Activated CD4-positive, CD25-positive, alpha-beta regulatory T cell (primary cell): ENCODE measurements at regions not wholly inside any gene's neighbourhood (a gene's known extent, or its start where the extent isn't known, plus 50 kb on each side); places are given as distances from the start of the nearest gene placed in this dataset.

Experiments used
- DNase-seq, 4 experiments: peaks; one replicate each; lab custom pipeline; 2025; lab: John Stamatoyannopoulos, UW

- DNase-seq, result no peak
Measured at GRCh38 chr18:24530630-24531111, 70.2 kb downstream of the HRH4 start.

GRCh38 chr18:24534271-24534670 is 73.8 kb downstream of the HRH4 start:
- no peak for DNase-seq

GRCh38 chr18:24534737-24535136 is 74.3 kb downstream of the HRH4 start:
- no peak for DNase-seq

- no peak for DNase-seq
Measured at GRCh38 chr18:24535527-24536295, 75.3 kb downstream of the HRH4 start.

GRCh38 chr18:24536326-24536725 is 75.9 kb downstream of the HRH4 start:
- DNase-seq, result no peak

- DNase-seq, result no peak
Measured at GRCh38 chr18:24536834-24537233, 76.4 kb downstream of the HRH4 start.

GRCh38 chr18:24538414-24539264 is 78.2 kb downstream of the HRH4 start:
- DNase-seq, result no peak

- DNase-seq, result no peak
Measured at GRCh38 chr18:24539866-24540617, 79.6 kb downstream of the HRH4 start.

- DNase-seq, result no peak
Measured at GRCh38 chr18:24540896-24541295, 80.5 kb downstream of the HRH4 start.

GRCh38 chr18:24543086-24543794 is 82.8 kb downstream of the HRH4 start:
- no peak for DNase-seq

- DNase-seq, result no peak
Measured at GRCh38 chr18:24543795-24544498, 83.5 kb downstream of the HRH4 start.

- DNase-seq, result no peak
Measured at GRCh38 chr18:24544949-24545348, 84.5 kb downstream of the HRH4 start.

GRCh38 chr18:24545651-24546050 is 85.2 kb downstream of the HRH4 start:
- no peak for DNase-seq

GRCh38 chr18:24546307-24546706 is 85.9 kb downstream of the HRH4 start:
- no peak for DNase-seq

- DNase-seq, result no peak
Measured at GRCh38 chr18:24548583-24548982, 88.1 kb downstream of the HRH4 start.

- DNase-seq, result no peak
Measured at GRCh38 chr18:24552218-24552617, 91.8 kb downstream of the HRH4 start.

GRCh38 chr18:24553571-24554285 is 93.3 kb downstream of the HRH4 start:
- no peak for DNase-seq

- DNase-seq, result no peak
Measured at GRCh38 chr18:24558403-24558802, 98.0 kb downstream of the HRH4 start.

- DNase-seq, result no peak
Measured at GRCh38 chr18:24559526-24559925, 99.1 kb downstream of the HRH4 start.

- DNase-seq, result no peak
Measured at GRCh38 chr18:24560511-24560981, 100.1 kb downstream of the HRH4 start.
